HEK293T (cell line): ENCODE measurements at regions not wholly inside any gene's neighbourhood (a gene's known extent, or its start where the extent isn't known, plus 50 kb on each side); places are given as distances from the start of the nearest gene placed in this dataset.
A peak's percentile ranks its signal among the peaks of the same experiment; 100 is the strongest.
"Not testable (repeated sequence)": the region's sequence is repeated elsewhere in the genome, so short reads cannot be mapped to it uniquely, and the experiment has no call there.

ENCODE experiments used
- CTCF ChIA-PET: fragments of 350-600 bp; formaldehyde crosslinking; extraction: SDS; loops from one replicate; lab custom pipeline; 2021; ENCODE audit warnings: antibody characterized with exemption, inconsistent platforms; lab: Yijun Ruan, JAX
- POLR2A ChIA-PET: fragments of 350-600 bp; formaldehyde crosslinking; extraction: SDS; loops from one replicate; lab custom pipeline; 2020; ENCODE audit warnings: antibody characterized with exemption, inconsistent platforms; lab: Yijun Ruan, JAX
- DNase-seq: peaks from one replicate; pipeline ENCODE4 v3.0.0; 2012; ENCODE audit warnings: mixed read lengths; ENCODE audit errors: extremely low spot score
- ARNT ChIP-seq: fragments of 450-650 bp; IDR thresholded peaks from 2 replicates; pipeline ENCODE4 v1.6.1; 2017; ENCODE audit warnings: mild to moderate bottlenecking
- BHLHE40 ChIP-seq: fragments of 450-650 bp; IDR thresholded peaks from 2 replicates; pipeline ENCODE4 v1.6.1; 2016; ENCODE audit warnings: mild to moderate bottlenecking, moderate library complexity, borderline replicate concordance
- CTBP1 ChIP-seq: fragments of 450-650 bp; IDR thresholded peaks from 2 replicates; pipeline ENCODE4 v1.6.1; 2016; ENCODE audit warnings: borderline replicate concordance
- ELF4 ChIP-seq: fragments of 450-650 bp; IDR thresholded peaks from 2 replicates; pipeline ENCODE4 v1.6.1; 2017; ENCODE audit warnings: antibody characterized with exemption
- FOXA1 ChIP-seq: fragments of 450-650 bp; IDR thresholded peaks from 2 replicates; pipeline ENCODE4 v1.6.1; 2016; ENCODE audit warnings: mild to moderate bottlenecking
- FOXK2 ChIP-seq: fragments of 450-650 bp; IDR thresholded peaks from 2 replicates; pipeline ENCODE4 v1.6.1; 2016; ENCODE audit warnings: mild to moderate bottlenecking
- FOXM1 ChIP-seq: fragments of 450-650 bp; IDR thresholded peaks from 2 replicates; pipeline ENCODE4 v1.6.1; 2017; ENCODE audit warnings: mild to moderate bottlenecking, borderline replicate concordance
- HDGF ChIP-seq: fragments of 450-650 bp; IDR thresholded peaks from 2 replicates; pipeline ENCODE4 v1.6.1; 2017; ENCODE audit warnings: antibody characterized with exemption, borderline replicate concordance
- L3MBTL2 ChIP-seq: fragments of 450-650 bp; conservative IDR thresholded peaks from 2 replicates; pipeline ENCODE4 v1.6.1; 2016; ENCODE audit warnings: mild to moderate bottlenecking
- LEF1 ChIP-seq: fragments of 450-650 bp; IDR thresholded peaks from 2 replicates; pipeline ENCODE4 v1.6.1; 2017; ENCODE audit warnings: mild to moderate bottlenecking, borderline replicate concordance
- NFRKB ChIP-seq: fragments of 450-650 bp; IDR thresholded peaks from 2 replicates; pipeline ENCODE4 v1.6.1; 2016; ENCODE audit warnings: mild to moderate bottlenecking, moderate library complexity
- PKNOX1 ChIP-seq: fragments of 450-650 bp; IDR thresholded peaks from 2 replicates; pipeline ENCODE4 v1.6.1; 2016
- SP1 ChIP-seq: fragments of 450-650 bp; IDR thresholded peaks from 2 replicates; pipeline ENCODE4 v1.6.1; 2017
- SUZ12 ChIP-seq: fragments of 450-650 bp; IDR thresholded peaks from 2 replicates; pipeline ENCODE4 v1.6.1; 2016; ENCODE audit warnings: mild to moderate bottlenecking
- TARDBP ChIP-seq: fragments of 450-650 bp; IDR thresholded peaks from 2 replicates; pipeline ENCODE4 v1.6.1; 2016
- ZNF384 ChIP-seq: fragments of 450-650 bp; IDR thresholded peaks from 2 replicates; pipeline ENCODE4 v1.6.1; 2016

DNA sequence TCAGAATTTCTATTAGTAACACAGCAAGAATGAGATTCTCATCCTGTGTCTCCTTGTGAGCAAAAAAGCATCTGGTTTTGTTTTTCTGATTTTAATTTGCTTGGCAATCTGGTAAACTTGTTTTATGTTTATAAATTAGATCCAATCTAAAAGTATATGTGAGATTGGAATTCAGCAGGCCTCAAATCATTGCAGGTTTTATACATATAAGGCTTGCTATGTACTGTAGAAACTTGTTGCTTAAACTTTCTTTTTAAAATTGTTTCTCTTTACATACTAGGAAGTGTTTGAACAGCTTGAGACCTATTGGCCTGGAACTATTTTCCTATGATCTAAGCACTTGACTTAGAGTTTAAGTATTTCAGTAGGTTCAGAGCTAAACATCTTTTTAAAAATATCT lies 1037.8 kb downstream of the NR2F1-AS1 start:
- CTCF ChIA-PET: interaction anchor here (0.5 to 1.1 kb wide), 2 partner anchors 25 to 29 kb away, joined by 3 read pairs; no protein-coding TSS in a partner anchor
- POLR2A ChIA-PET: no interaction called here
- DNase-seq: no peak
- TF ChIP-seq SP1: no peak
- no peak for TF ChIP-seq HDGF
- no peak for TF ChIP-seq NFRKB

- CTCF ChIA-PET, POLR2A ChIA-PET, DNase-seq: not testable (repeated sequence)
Observed at GRCh38 chr5:92542017-92542416, 1039.0 kb downstream of the NR2F1-AS1 start.

DNA sequence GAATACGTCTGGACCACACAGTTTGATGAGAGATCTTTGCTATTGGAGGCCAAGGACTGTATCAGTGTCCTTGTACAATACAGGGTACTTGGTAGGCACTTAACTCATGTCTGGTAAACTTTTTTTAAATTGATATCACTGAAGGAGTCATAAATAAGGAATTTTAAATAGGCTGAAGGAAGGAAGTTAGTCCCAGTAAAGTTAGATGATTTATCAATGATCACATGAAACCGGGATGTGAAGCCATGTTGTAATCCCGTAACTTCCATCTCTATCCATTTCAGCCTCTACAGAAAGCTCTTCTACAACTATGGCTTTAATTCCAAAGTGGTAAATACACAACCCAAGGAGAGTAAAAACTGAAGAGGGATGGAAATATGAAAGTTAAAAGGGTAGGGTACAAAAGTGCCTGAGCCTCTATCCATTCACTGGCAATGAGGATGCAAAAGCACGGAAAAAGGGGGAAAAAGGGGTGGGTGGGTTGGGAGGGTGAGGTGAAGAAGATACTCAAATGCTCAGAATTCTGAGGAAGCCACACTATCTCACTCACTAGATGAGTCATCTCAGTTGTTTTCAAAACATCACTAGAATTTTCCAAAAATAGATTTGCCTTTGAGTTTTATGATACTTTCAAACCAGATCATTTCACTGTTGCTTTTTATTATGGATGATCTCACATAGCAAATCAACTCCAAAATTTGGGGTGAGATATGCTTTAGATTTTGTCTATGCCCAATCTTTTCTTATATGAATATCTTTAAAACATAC lies 1053.5 kb downstream of the NR2F1-AS1 start:
- POLR2A ChIA-PET: no interaction called here
- TF ChIP-seq CTBP1 (no peak), BHLHE40 (no peak), FOXA1 (no peak), HDGF (no peak)
- CTCF ChIA-PET: no interaction called here
- no peak for DNase-seq

DNA sequence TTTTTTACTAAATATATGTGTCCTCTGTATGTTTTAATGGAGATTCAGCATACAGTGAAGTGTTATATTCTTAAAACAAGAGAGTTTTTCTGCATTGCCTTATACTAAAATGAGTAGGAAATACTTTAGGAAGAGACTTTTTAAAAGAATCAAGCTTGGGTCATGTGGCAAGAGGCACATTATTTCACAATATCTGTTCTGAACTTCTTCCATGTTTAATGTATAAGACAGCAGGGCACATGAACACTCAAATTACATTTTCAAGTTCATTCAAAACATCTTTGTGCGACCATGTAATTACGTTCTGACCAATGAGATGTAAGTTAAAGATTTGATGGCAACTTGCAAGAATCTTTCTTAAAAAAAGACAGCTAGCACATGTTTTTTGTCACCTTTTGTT lies 1055.9 kb downstream of the NR2F1-AS1 start:
- no peak for DNase-seq
- CTCF ChIA-PET: no interaction called here
- POLR2A ChIA-PET: no interaction called here
- TF ChIP-seq FOXK2: no peak
- no peak for TF ChIP-seq FOXM1
- no peak for TF ChIP-seq HDGF
- no peak for TF ChIP-seq FOXA1
- no peak for TF ChIP-seq BHLHE40
- TF ChIP-seq TARDBP: no peak
- TF ChIP-seq ZNF384: no peak
- no peak for TF ChIP-seq SUZ12
- no peak for TF ChIP-seq SP1
- TF ChIP-seq NFRKB: no peak
- TF ChIP-seq L3MBTL2: no peak
- no peak for TF ChIP-seq ARNT
- TF ChIP-seq LEF1: no peak
- no peak for TF ChIP-seq CTBP1

- no peak for TF ChIP-seq ELF4
- TF ChIP-seq NFRKB: no peak
- no peak for TF ChIP-seq PKNOX1
- no peak for TF ChIP-seq BHLHE40
- no peak for TF ChIP-seq CTBP1
- TF ChIP-seq SP1: no peak
- no peak for TF ChIP-seq L3MBTL2
- TF ChIP-seq HDGF: no peak
- no peak for TF ChIP-seq ZNF384
- no peak for TF ChIP-seq ARNT
- no peak for TF ChIP-seq SUZ12
- no peak for TF ChIP-seq FOXK2
- TF ChIP-seq FOXM1: no peak
- TF ChIP-seq TARDBP: no peak
- no peak for TF ChIP-seq LEF1
- no peak for TF ChIP-seq FOXA1
- no peak for DNase-seq
- CTCF ChIA-PET: interaction anchor here (0.6 kb wide), 1 partner anchor 122 kb away, joined by 3 read pairs; no protein-coding TSS in a partner anchor
- POLR2A ChIA-PET: no interaction called here
Observed at GRCh38 chr5:92519811-92520632, 1061.0 kb downstream of the NR2F1-AS1 start.

GRCh38 chr5:92518318-92518904 lies 1062.6 kb downstream of the NR2F1-AS1 start:
- ChIA-PET CTCF (interaction anchor here (0.6 to 1.6 kb wide), 15 partner anchors 9 to 389 kb away, joined by 3 to 8 read pairs (median 3); no protein-coding TSS in a partner anchor), POLR2A (no interaction called here)
- DNase-seq: peak; percentile 58
- TF ChIP-seq FOXM1 (no peak), LEF1 (no peak), SP1 (no peak), ZNF384 (no peak), NFRKB (no peak), HDGF (no peak), PKNOX1 (no peak), ARNT (no peak), FOXK2 (no peak)
